ENCODE measurements at regions not wholly inside any gene's neighbourhood (a gene's known extent, or its start where the extent isn't known, plus 50 kb on each side); places are given as distances from the start of the nearest gene placed in this dataset.

DNA sequence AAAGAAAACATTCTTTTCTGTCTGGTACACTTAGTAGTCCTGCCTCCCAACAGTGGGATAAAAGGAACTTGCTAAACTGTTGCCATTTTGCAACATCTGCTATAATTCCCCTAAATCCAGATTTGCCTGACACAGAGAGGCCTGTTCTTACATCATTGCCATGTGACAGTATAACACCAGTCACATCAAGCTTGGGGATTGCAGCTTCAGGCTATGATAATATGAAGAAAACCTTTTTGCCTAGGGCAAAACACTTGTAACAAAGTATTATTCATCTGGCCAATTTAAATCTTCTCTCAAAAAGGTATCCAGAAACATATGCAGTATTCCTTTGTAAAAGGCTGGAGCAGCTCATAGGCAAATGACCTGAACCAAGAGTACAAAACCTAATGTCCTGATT, 80.9 kb upstream of the OTX2 start:
- no peaks in the 10 kb centered on the region for H3K27me3 ChIP-seq (ENCODE audit: control insufficient read depth, insufficient read depth, low read length)
- CTCF ChIA-PET, result no interaction called here
- POLR2A ChIA-PET, result no interaction called here
- H3K4me3 ChIP-seq (ENCODE audit: low read depth, low read length), result no peak overlapping the region
- DNase-seq (ENCODE audit: low read depth), result no peak
- no peak for TF ChIP-seq CTCF (IDR thresholded peaks at IDR 0.05; ENCODE audit: insufficient read depth, low read depth, low read length)
- no peaks in the 10 kb centered on the region for H3K36me3 ChIP-seq (ENCODE audit: control insufficient read depth, insufficient read depth, low read length)

DNA sequence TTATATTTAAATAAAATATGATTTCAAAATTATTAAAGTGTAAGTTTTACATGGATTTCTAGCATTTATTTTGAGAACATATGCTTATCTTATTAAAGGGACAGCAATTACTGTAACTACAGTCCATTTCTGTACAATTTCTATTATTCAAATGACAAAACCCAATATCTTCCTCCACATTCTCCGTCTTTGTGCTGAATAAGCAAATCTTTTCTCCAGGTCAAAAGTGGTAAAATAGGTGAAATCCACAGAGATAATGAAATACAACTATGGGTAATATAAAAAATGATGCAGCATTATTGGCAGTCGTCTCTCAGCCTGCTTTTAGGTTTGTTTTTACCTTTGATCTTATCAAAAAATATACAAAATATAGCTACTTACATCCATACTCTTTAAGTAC, 79.4 kb upstream of the OTX2 start:
- Histone ChIP-seq H3K27me3 (ENCODE audit: control insufficient read depth, insufficient read depth, low read length) (no peaks in the 10 kb centered on the region), H3K4me3 (ENCODE audit: low read depth, low read length) (no peak overlapping the region), H3K36me3 (ENCODE audit: control insufficient read depth, insufficient read depth, low read length) (no peaks in the 10 kb centered on the region)
- CTCF ChIA-PET, result no interaction called here
- POLR2A ChIA-PET, result no interaction called here
- DNase-seq (ENCODE audit: low read depth), result no peak
- no peak for TF ChIP-seq CTCF (IDR thresholded peaks at IDR 0.05; ENCODE audit: insufficient read depth, low read depth, low read length)

DNA sequence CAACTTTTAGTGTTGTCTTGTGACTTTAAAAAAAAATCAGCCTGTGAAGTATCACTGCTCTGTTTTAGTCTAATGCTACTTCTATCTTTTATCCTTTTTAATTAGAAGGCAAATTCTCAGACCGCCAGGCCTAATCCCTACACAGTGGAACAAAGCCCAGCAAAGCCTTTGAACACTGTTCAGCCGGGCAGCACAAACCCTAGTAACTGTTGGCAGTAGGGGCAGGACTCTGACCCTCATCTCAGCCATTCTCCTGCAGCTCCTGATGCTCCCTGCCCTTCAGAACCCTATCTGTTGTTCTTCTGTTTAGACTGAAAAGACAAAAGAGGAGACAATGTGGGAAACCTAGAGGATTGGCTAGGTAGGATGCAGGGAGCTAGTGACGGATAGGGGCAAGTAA, 78.0 kb upstream of the OTX2 start:
- no peak for TF ChIP-seq CTCF (IDR thresholded peaks at IDR 0.05; ENCODE audit: insufficient read depth, low read depth, low read length)
- Histone ChIP-seq H3K4me3 (ENCODE audit: low read depth, low read length) (no peak overlapping the region), H3K27me3 (ENCODE audit: control insufficient read depth, insufficient read depth, low read length) (no peaks in the 10 kb centered on the region), H3K36me3 (ENCODE audit: control insufficient read depth, insufficient read depth, low read length) (no peaks in the 10 kb centered on the region)
- DNase-seq (ENCODE audit: low read depth), result no peak
- POLR2A ChIA-PET, result no interaction called here
- CTCF ChIA-PET, result no interaction called here

- CTCF ChIA-PET, result no interaction called here
- no peak overlapping the region for H3K4me3 ChIP-seq (ENCODE audit: low read depth, low read length)
- H3K27me3 ChIP-seq (ENCODE audit: control insufficient read depth, insufficient read depth, low read length), result no peaks in the 10 kb centered on the region
- no peak for DNase-seq (ENCODE audit: low read depth)
- no peaks in the 10 kb centered on the region for H3K36me3 ChIP-seq (ENCODE audit: control insufficient read depth, insufficient read depth, low read length)
- POLR2A ChIA-PET, result no interaction called here
- no peak for TF ChIP-seq CTCF (IDR thresholded peaks at IDR 0.05; ENCODE audit: insufficient read depth, low read depth, low read length)
Measured at GRCh38 chr14:56887216-56887615, 76.9 kb upstream of the OTX2 start.

DNA sequence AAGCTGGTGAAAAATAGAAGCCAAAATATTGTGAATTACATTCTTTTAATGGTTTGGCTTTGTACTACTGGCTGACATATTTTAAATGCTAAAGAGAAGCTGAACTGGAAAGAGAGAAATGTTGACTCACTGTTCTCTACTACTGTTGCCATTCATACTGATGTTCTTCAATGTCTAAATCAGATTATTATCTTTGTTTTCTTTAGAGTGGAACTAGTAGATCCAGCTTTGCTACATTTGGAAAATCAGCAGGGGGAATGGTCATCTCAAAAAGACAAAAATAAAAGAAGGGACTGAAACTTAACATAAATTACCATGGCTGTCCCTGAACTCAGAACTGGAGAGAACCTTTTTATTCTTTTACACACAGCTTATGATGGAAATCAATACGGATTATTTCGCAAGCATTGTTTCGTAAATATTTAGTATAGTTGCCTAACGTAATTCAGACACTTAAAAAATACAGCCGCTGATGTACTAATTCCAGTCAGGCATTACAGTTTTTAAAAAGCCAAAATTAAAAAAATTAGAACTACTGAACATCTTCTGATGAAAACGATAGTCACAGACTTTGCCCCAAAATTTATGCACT, 76.3 kb upstream of the OTX2 start:
- no peak for TF ChIP-seq CTCF (IDR thresholded peaks at IDR 0.05; ENCODE audit: insufficient read depth, low read depth, low read length)
- CTCF ChIA-PET, result no interaction called here
- POLR2A ChIA-PET, result no interaction called here

More for the DNA sequence above, 76.3 kb upstream of the OTX2 start:
- DNase-seq (ENCODE audit: low read depth), result no peak
- Histone ChIP-seq H3K27me3 (ENCODE audit: control insufficient read depth, insufficient read depth, low read length) (no peaks in the 10 kb centered on the region), H3K36me3 (ENCODE audit: control insufficient read depth, insufficient read depth, low read length) (no peaks in the 10 kb centered on the region), H3K4me3 (ENCODE audit: low read depth, low read length) (no peak overlapping the region)

Measured in BJ (cell line).